Glomerular visceral epithelial cell (primary cell): ENCODE measurements at regions not wholly inside any gene's neighbourhood (a gene's known extent, or its start where the extent isn't known, plus 50 kb on each side); places are given as distances from the start of the nearest gene placed in this dataset.

Experiments
- DNase-seq: peaks from one replicate; pipeline ENCODE4 v3.0.0-alpha.2; 2016; ENCODE audit errors: extremely low spot score

GRCh38 chr7:46989247-46989646 is 592.7 kb downstream of the TNS3 start:
- DNase-seq = no peak

GRCh38 chr7:46982928-46983327 is 599.0 kb downstream of the TNS3 start:
- peak; percentile 8 for DNase-seq

GRCh38 chr7:46979439-46979838 is 602.5 kb downstream of the TNS3 start:
- DNase-seq = no peak

DNA sequence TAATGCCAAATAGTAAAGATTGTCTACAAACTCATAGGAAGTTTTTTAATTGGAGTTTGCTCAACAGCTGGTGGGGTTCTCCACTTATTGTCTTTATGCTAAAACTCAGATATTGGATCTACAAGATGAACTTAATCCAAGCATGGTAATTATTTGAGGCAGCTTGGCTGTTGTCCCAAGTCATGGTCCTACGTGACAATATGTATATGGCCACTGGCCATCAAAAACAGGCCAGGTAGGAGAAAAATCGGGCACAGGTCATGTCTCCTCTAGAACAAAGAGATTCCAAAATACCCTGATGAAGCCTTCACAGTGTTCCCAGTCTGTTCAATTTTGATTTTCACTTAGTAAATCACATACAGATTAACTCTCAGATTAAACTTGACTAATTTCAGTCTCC is 606.4 kb downstream of the TNS3 start:
- DNase-seq = no peak

DNA sequence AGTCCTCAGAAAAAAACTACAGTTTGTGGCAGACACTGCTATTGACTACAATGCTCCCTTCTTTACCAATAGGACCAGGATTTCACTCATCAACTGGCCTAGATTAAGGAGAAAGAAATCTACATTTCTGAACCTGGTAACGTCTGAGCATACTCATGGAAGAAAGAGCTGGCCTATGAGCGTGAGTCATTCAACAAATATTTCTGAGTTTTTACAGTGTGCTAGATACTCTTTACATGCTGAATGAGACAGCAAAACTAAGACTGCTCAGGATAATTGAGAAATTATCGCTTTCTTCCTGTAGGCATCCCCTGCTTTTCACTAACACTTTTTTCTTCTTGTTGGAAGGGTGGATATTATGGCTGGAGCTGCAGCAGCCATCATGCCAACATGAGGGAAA is 609.7 kb downstream of the TNS3 start:
- DNase-seq = peak; percentile 63

DNA sequence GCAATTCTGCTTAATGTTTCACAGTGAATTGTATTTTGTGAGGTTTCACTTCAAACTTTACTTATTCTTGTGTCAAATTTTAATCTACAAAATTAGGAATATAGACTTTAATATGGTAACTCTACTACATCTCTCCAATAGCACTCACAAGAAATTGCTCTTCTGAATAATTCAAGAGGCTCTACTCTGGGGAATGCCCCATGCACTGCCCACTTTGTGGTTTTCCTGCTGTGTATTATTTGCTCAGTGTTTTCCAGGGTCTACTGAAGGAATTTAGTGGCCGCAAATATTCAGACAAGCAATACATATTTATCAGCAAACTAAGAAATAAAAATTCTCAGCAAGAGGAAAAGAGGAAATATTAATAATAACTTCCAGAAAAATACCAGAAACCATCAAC is 611.4 kb downstream of the TNS3 start:
- peak; percentile 9 for DNase-seq

- DNase-seq = no peak
Measured at GRCh38 chr7:46970131-46970430, 611.8 kb downstream of the TNS3 start.

- peak; percentile 72 for DNase-seq
Measured at GRCh38 chr7:46969303-46970130, 612.4 kb downstream of the TNS3 start.

DNA sequence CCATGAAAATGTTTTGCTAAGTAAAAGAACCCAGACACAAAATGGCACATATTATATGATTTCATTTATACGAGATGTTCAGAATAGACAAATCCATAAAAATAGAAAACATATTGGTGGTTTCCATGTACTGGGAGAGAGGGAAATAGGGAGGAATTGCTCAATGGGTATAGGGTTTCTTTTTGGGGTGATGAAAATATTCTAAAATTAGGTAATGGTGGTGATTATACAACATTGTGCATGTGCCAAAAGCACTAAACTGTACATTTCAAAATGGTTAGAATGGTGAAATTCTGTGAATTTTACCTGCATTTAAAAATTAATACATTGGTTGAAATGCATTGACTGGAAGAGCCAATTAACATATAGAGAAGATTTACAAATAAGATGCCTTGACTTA is 613.9 kb downstream of the TNS3 start:
- DNase-seq = no peak

DNA sequence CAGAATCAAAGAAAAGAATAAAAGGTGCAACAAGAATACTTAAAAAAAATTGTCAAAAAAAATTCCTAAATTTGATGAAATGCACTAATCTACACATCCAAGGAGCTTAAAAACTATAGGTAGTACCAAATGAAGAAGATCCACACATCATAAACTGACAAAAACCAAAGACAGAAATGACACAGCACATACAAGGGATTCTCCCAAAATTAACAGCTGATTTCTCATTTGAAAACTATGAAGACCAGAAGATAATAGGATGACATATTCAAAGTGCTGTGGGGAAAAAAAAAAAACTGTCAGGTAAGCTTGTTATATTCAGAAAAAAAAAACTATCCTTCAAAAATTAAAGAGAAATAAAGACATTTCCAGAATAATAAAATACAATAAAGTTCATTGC is 618.2 kb downstream of the TNS3 start:
- no peak for DNase-seq

DNA sequence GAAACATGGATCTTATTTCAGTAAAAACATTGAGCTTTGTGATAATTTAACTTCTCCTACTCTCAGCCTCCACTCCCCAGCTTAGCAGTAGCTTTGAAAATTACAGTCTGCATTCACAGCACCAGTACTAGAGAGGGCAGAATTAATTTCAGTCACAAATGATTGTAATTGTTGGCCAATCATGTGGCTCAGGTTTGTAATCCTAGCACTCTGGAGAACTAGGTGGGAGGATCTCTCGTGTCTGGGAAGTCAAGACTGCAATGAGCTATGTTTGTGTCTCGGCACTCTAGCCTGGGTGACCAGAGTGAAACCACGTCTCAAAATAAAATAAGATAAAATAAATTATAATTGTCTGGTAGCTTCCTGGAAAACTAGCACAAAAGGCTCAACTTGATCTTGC is 620.9 kb downstream of the TNS3 start:
- no peak for DNase-seq

DNA sequence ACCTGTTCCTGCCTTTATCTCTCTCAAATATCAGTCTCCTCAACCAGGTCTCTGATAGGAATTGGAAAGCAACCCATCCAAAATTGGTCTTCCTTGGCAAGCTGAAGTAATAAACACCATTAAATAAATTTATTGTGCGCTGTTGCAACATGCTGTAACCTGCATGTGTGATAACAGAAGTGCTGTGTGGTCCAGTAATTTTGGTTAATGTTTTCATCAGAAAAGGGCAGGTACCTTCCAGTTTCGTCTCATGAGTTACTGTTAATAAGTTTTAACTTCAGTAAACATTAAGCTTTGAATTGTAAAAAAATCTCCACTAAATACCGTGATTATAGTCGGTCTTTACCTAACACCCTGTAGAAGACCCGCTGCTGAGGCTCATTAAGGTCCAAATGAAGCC is 624.7 kb downstream of the TNS3 start:
- no peak for DNase-seq

- no peak for DNase-seq
Measured at GRCh38 chr7:46955531-46955930, 626.4 kb downstream of the TNS3 start.

- DNase-seq = no peak
Measured at GRCh38 chr7:46954181-46954580, 627.7 kb downstream of the TNS3 start.

- DNase-seq = no peak
Measured at GRCh38 chr7:46953008-46953407, 628.9 kb downstream of the TNS3 start.

DNA sequence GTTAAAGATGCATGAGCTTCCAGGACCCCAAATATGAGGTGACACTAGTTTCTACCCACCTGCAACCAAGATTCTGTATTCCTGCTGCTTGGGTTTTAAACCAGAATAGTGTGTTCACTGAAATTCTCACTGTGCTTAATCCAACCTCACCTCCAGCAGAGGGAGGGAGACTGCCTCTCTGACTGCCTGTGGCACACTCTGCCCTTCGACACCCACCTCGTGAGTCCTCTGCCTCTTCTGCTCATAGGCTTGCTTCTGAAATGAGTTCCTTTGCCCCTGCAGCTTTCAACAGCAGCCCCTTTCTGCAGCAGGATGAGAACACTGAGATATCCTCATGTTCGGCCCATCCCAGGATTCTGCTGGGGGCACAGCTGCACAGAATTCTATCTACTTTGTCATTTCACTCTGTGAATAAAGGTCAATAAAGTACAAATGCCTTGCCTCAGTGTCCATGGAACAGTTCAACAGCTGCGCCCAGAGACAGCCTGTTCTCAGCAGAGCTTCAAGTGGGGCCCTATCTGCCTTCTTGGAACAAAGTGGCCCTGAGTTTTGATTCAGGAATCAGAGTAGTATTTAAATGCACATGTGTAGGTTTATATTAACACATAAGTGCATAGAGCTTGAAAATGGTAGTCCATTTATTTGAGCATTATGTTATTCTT is 632.5 kb downstream of the TNS3 start:
- DNase-seq = no peak

- DNase-seq = no peak
Measured at GRCh38 chr7:46948716-46949115, 633.2 kb downstream of the TNS3 start.

- DNase-seq = no peak
Measured at GRCh38 chr7:46945328-46945727, 636.6 kb downstream of the TNS3 start.

GRCh38 chr7:46943996-46944395 is 637.9 kb downstream of the TNS3 start:
- DNase-seq = no peak

DNA sequence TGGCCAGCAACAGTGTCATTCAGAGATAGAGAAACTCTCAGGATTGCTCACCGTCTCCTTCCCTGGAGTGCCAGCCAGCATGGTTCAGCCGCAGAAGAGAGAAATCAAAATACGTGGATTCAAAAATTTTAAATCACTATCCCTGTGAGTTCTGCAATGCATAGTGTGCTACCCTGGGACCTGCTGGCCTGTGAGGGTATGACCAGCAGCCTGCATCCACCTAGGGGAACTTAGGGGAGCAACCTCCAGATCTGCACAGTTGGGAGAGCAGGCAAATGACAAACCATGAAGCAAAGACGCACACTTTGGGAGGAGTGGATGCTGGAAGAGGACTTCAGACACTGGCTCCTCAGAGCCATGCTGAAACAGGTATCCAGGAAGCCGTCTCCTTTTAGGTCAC is 639.3 kb downstream of the TNS3 start:
- no peak for DNase-seq

GRCh38 chr7:46940178-46940577 is 641.7 kb downstream of the TNS3 start:
- no peak for DNase-seq

DNA sequence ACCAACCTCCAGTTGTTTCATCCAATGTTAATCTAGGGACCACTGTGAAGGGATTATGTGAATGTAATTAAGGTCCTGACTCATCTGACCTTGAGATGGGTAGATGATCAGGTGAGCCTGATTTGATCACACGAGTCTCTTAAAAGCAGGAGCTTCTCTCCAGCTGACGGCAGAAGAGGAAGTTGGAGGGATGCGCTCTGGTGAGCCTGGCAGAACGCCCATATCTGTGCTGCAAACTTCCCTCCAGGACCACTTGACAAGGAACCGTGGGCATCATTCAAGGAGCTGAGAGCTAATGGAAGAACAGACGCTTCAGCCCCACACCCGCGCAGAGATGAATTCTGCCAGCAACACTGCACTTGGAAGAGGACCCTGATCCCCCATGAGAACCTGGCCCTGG is 642.4 kb downstream of the TNS3 start:
- DNase-seq = peak; percentile 7

GRCh38 chr7:46939089-46939488 is 642.8 kb downstream of the TNS3 start:
- DNase-seq = no peak

GRCh38 chr7:46937826-46938225 is 644.1 kb downstream of the TNS3 start:
- DNase-seq = no peak
